ENCODE measurements at regions not wholly inside any gene's neighbourhood (a gene's known extent, or its start where the extent isn't known, plus 50 kb on each side); places are given as distances from the start of the nearest gene placed in this dataset.
"Not testable (repeated sequence)": the region's sequence is repeated elsewhere in the genome, so short reads cannot be mapped to it uniquely, and the experiment has no call there.

GRCh38 chr18:65671621-65672415 is 79.0 kb upstream of the CDH7 start:
- no peak for DNase-seq

- not testable (repeated sequence) for DNase-seq
These were observed 80.7 kb upstream of the CDH7 start for GRCh38 chr18:65670145-65670544.

- no peak for DNase-seq
These were observed 89.4 kb upstream of the CDH7 start for GRCh38 chr18:65661391-65661790.

- DNase-seq, result no peak
These were observed 90.9 kb upstream of the CDH7 start for GRCh38 chr18:65659912-65660311.

GRCh38 chr18:65659312-65659711 is 91.5 kb upstream of the CDH7 start:
- no peak for DNase-seq

- DNase-seq, result no peak
These were observed 99.6 kb upstream of the CDH7 start for GRCh38 chr18:65651192-65651591.

GRCh38 chr18:65632236-65632635 is 118.6 kb upstream of the CDH7 start:
- DNase-seq, result no peak

- no peak for DNase-seq
These were observed 119.0 kb upstream of the CDH7 start for GRCh38 chr18:65631766-65632165.

GRCh38 chr18:65628390-65628789 is 122.4 kb upstream of the CDH7 start:
- no peak for DNase-seq

- DNase-seq, result no peak
These were observed 127.1 kb upstream of the CDH7 start for GRCh38 chr18:65623676-65624075.

GRCh38 chr18:65622436-65622835 is 128.4 kb upstream of the CDH7 start:
- DNase-seq, result no peak

- no peak for DNase-seq
These were observed 130.6 kb upstream of the CDH7 start for GRCh38 chr18:65620076-65620696.

GRCh38 chr18:65610939-65611338 is 139.9 kb upstream of the CDH7 start:
- no peak for DNase-seq

- no peak for DNase-seq
These were observed 142.3 kb upstream of the CDH7 start for GRCh38 chr18:65608471-65608870.

GRCh38 chr18:65607161-65607560 is 143.7 kb upstream of the CDH7 start:
- DNase-seq, result no peak

GRCh38 chr18:65606551-65607130 is 144.2 kb upstream of the CDH7 start:
- no peak for DNase-seq

GRCh38 chr18:65605352-65605751 is 145.5 kb upstream of the CDH7 start:
- not testable (repeated sequence) for DNase-seq

GRCh38 chr18:65601775-65602174 is 149.0 kb upstream of the CDH7 start:
- no peak for DNase-seq

- no peak for DNase-seq
These were observed 158.4 kb upstream of the CDH7 start for GRCh38 chr18:65592435-65592834.

GRCh38 chr18:65587491-65587890 is 163.3 kb upstream of the CDH7 start:
- no peak for DNase-seq

- DNase-seq, result not testable (repeated sequence)
These were observed 168.7 kb upstream of the CDH7 start for GRCh38 chr18:65582094-65582493.

GRCh38 chr18:65568866-65569265 is 181.9 kb upstream of the CDH7 start:
- no peak for DNase-seq

GRCh38 chr18:65567372-65567771 is 183.4 kb upstream of the CDH7 start:
- no peak for DNase-seq

GRCh38 chr18:65548316-65548715 is 202.5 kb upstream of the CDH7 start:
- DNase-seq, result no peak

All from skin of body (tissue), 1 donor.